SIG-M5 treated with dmso at 0.1 percent for 504 hours (cell line): ENCODE measurements at regions not wholly inside any gene's neighbourhood (a gene's known extent, or its start where the extent isn't known, plus 50 kb on each side); places are given as distances from the start of the nearest gene placed in this dataset.
"Not testable (repeated sequence)": the region's sequence is repeated elsewhere in the genome, so short reads cannot be mapped to it uniquely, and the experiment has no call there.

Experiments
- DNase-seq: peaks from one replicate; lab custom pipeline; 2025; ENCODE audit not compliant: unreplicated experiment; lab: John Stamatoyannopoulos, UW

- DNase-seq = peak; percentile 24
Observed at GRCh38 chr5:96483878-96484277, 50.8 kb upstream of the PCSK1 start.

- no peak for DNase-seq
Observed at GRCh38 chr5:96487859-96488258, 54.8 kb upstream of the PCSK1 start.

GRCh38 chr5:96489532-96489931 lies 56.5 kb upstream of the PCSK1 start:
- no peak for DNase-seq

- DNase-seq = no peak
Observed at GRCh38 chr5:96492459-96493047, 59.5 kb upstream of the PCSK1 start.

- no peak for DNase-seq
Observed at GRCh38 chr5:96493219-96493790, 60.3 kb upstream of the PCSK1 start.

- not testable (repeated sequence) for DNase-seq
Observed at GRCh38 chr5:96495412-96495811, 62.4 kb upstream of the PCSK1 start.

- DNase-seq = not testable (repeated sequence)
Observed at GRCh38 chr5:96497027-96497426, 64.0 kb upstream of the PCSK1 start.

GRCh38 chr5:96499753-96500345 lies 66.8 kb upstream of the PCSK1 start:
- DNase-seq = no peak

- no peak for DNase-seq
Observed at GRCh38 chr5:96501991-96502646, 69.1 kb upstream of the PCSK1 start.

- no peak for DNase-seq
Observed at GRCh38 chr5:96503501-96504236, 70.6 kb upstream of the PCSK1 start.

GRCh38 chr5:96506376-96506775 lies 73.3 kb upstream of the PCSK1 start:
- DNase-seq = no peak

- DNase-seq = no peak
Observed at GRCh38 chr5:96506866-96507527, 73.9 kb upstream of the PCSK1 start.

- DNase-seq = no peak
Observed at GRCh38 chr5:96509316-96509715, 76.3 kb upstream of the PCSK1 start.

- DNase-seq = peak; percentile 12
Observed at GRCh38 chr5:96509721-96510350, 76.8 kb upstream of the PCSK1 start.

GRCh38 chr5:96516631-96517071 lies 83.6 kb upstream of the PCSK1 start:
- no peak for DNase-seq

GRCh38 chr5:96517295-96517694 lies 84.2 kb upstream of the PCSK1 start:
- no peak for DNase-seq

- DNase-seq = no peak
Observed at GRCh38 chr5:96520345-96520744, 87.3 kb upstream of the PCSK1 start.

- DNase-seq = no peak
Observed at GRCh38 chr5:96522635-96523355, 89.7 kb upstream of the PCSK1 start.

- no peak for DNase-seq
Observed at GRCh38 chr5:96527768-96528661, 95.0 kb upstream of the PCSK1 start.
